ENCODE measurements at regions not wholly inside any gene's neighbourhood (a gene's known extent, or its start where the extent isn't known, plus 50 kb on each side); places are given as distances from the start of the nearest gene placed in this dataset.

DNA sequence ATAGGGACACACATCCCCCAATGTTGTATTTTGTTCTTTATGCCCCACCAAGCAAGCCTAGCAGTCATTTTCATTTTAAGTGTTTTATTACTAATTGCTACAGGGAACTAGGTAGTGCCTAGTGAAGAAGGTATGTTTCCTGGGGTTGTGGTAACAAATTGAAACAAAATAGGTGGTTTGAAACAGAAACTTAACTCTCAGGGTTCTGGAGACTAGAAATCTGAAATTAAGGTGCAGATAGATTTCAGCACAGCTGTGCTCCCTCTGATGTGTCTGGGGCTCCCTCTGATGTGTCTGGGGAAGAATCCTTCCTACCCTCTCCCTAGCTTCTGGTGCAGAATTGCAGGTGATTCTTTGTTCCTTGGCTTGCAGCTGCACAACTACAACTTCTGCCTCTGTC is 390.1 kb downstream of the ZFHX3 start:
- TF ChIP-seq, protein P1, sequence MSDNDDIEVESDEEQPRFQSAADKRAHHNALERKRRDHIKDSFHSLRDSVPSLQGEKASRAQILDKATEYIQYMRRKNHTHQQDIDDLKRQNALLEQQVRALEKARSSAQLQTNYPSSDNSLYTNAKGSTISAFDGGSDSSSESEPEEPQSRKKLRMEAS (IDR thresholded peaks at IDR 0.05) = no peak
- TF ChIP-seq, protein P2, sequence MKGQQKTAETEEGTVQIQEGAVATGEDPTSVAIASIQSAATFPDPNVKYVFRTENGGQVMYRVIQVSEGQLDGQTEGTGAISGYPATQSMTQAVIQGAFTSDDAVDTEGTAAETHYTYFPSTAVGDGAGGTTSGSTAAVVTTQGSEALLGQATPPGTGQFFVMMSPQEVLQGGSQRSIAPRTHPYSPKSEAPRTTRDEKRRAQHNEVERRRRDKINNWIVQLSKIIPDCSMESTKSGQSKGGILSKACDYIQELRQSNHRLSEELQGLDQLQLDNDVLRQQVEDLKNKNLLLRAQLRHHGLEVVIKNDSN (IDR thresholded peaks at IDR 0.05) = no peak
- TF ChIP-seq EP300 (IDR thresholded peaks at IDR 0.05; ENCODE audit: borderline replicate concordance) (no peak), YY1 (IDR thresholded peaks at IDR 0.05; ENCODE audit: low read depth) (no peak), EGR1 (IDR thresholded peaks at IDR 0.05) (no peak), TAF1 (IDR thresholded peaks at IDR 0.05; ENCODE audit: low read depth) (no peak), REST (IDR thresholded peaks at IDR 0.05; ENCODE audit: low read depth) (no peak), FOXM1 (IDR thresholded peaks at IDR 0.05; ENCODE audit: borderline replicate concordance, low read depth) (no peak), RAD21 (IDR thresholded peaks at IDR 0.05; ENCODE audit: low read depth) (no peak), CREB1 (IDR thresholded peaks at IDR 0.05; ENCODE audit: low read depth) (no peak), TCF12 (IDR thresholded peaks at IDR 0.05; ENCODE audit: low read depth) (no peak), NFIC (IDR thresholded peaks at IDR 0.05) (no peak)
